Keratinocyte (primary cell): ENCODE measurements at regions not wholly inside any gene's neighbourhood (a gene's known extent, or its start where the extent isn't known, plus 50 kb on each side); places are given as distances from the start of the nearest gene placed in this dataset.

ENCODE experiments used
- DNase-seq: peaks from one replicate; pipeline ENCODE4 v3.0.0-alpha.2; 2011; ENCODE audit warnings: low read depth, missing footprints, low spot score
- FAIRE-seq: peaks from 2 replicates; lab custom pipeline; 2011; peaks lifted over from hg19 to GRCh38; lab: Jason Lieb, UNC
- H2AFZ ChIP-seq: 2 replicates; pipeline ENCODE4 v1.6.0; 2012; ENCODE audit warnings: low read length, control low read depth, inconsistent platforms; ENCODE audit not compliant: control insufficient read depth
- H3K27ac ChIP-seq: 2 replicates; pipeline ENCODE4 v1.5.1; 2011; ENCODE audit warnings: low read length; ENCODE audit not compliant: control insufficient read depth, insufficient read depth
- H3K27me3 ChIP-seq: 3 replicates; pipeline ENCODE4 v1.6.0; 2011; ENCODE audit warnings: low read length; ENCODE audit not compliant: control insufficient read depth, insufficient read depth; ENCODE audit errors: extremely low read depth
- H3K36me3 ChIP-seq, 2 experiments: 2 replicates in 1 of 2; 3 replicates in 1 of 2; pipeline ENCODE4 v1.5.1; 2011; ENCODE audit warnings: low read length in 2 of 2, mild to moderate bottlenecking in 1 of 2; ENCODE audit not compliant: control insufficient read depth in 2 of 2, insufficient read depth in 2 of 2; ENCODE audit errors: extremely low read depth in 1 of 2
- H3K4me1 ChIP-seq: 3 replicates; pipeline ENCODE4 v1.5.1; 2011; ENCODE audit warnings: low read length; ENCODE audit not compliant: control insufficient read depth, insufficient read depth; ENCODE audit errors: extremely low read depth
- H3K4me2 ChIP-seq: 3 replicates; pipeline ENCODE4 v1.6.0; 2011; ENCODE audit warnings: low read depth, low read length; ENCODE audit not compliant: control insufficient read depth, insufficient read depth; ENCODE audit errors: extremely low read depth
- H3K4me3 ChIP-seq, 3 experiments: fragments of 200-600 bp in 1 of 3; sonication (generic) in 1 of 3; 2 replicates in 2 of 3; 3 replicates in 1 of 3; pipeline ENCODE4 v1.5.1; 2011 to 2016; ENCODE audit warnings: low read length in 3 of 3, mild to moderate bottlenecking in 3 of 3, control low read depth in 2 of 3, inconsistent platforms in 1 of 3, low read depth in 1 of 3, mixed read lengths in 1 of 3, mixed run types in 1 of 3, moderate library complexity in 1 of 3; ENCODE audit not compliant: control insufficient read depth in 2 of 3, insufficient read depth in 2 of 3; ENCODE audit errors: extremely low read depth in 1 of 3
- H3K79me2 ChIP-seq: 2 replicates; pipeline ENCODE4 v1.6.0; 2012; ENCODE audit warnings: low read length; ENCODE audit not compliant: control insufficient read depth, insufficient read depth
- H3K9ac ChIP-seq: 3 replicates; pipeline ENCODE4 v1.6.0; 2011; ENCODE audit warnings: low read length; ENCODE audit not compliant: control insufficient read depth, insufficient read depth; ENCODE audit errors: extremely low read depth
- H3K9me1 ChIP-seq: 3 replicates; pipeline ENCODE4 v1.6.0; 2011; ENCODE audit warnings: low read length; ENCODE audit not compliant: control insufficient read depth, insufficient read depth; ENCODE audit errors: extremely low read depth
- H3K9me3 ChIP-seq: 2 replicates; pipeline ENCODE4 v1.5.1; 2012; ENCODE audit warnings: low read depth, low read length; ENCODE audit not compliant: control insufficient read depth
- H4K20me1 ChIP-seq: 3 replicates; pipeline ENCODE4 v1.6.0; 2011; ENCODE audit warnings: low read length; ENCODE audit not compliant: control insufficient read depth, insufficient read depth; ENCODE audit errors: extremely low read depth
- CTCF ChIP-seq, 3 experiments: IDR thresholded peaks in 1 of 3; conservative IDR thresholded peaks in 1 of 3; optimal IDR thresholded peaks in 1 of 3; 2 replicates in 2 of 3; 3 replicates in 1 of 3; pipeline versions ENCODE3 to v1.5.1; 2011; ENCODE audit warnings: low read length in 3 of 3, mild to moderate bottlenecking in 3 of 3, moderate library complexity in 2 of 3, control low read depth in 1 of 3, inconsistent platforms in 1 of 3; ENCODE audit not compliant: insufficient read depth in 2 of 3; ENCODE audit errors: extremely low read depth in 1 of 3
- EZH2 ChIP-seq: IDR thresholded peaks from one replicate; pipeline ENCODE4 v1.6.1; 2012; ENCODE audit warnings: inconsistent platforms, mild to moderate bottlenecking, low read length, moderate library complexity
- dilution Hi-C: fragments of 300-500 bp; cut with MboI; formaldehyde crosslinking; loops from one replicate; pipeline ENCODE4 v1.7.0; 2020; ENCODE audit warnings: low sequenced_read_pairs; ENCODE audit not compliant: extremely low pct_ligation_motif_present

- no peak overlapping the region for H2AFZ ChIP-seq
- H3K36me3 ChIP-seq: no peaks in the 10 kb centered on the region
- DNase-seq (no peak), FAIRE-seq (no peak)
- no peak overlapping the region for H3K27ac ChIP-seq
- H3K79me2 ChIP-seq: no peaks in the 10 kb centered on the region
- H3K4me1 ChIP-seq: no peaks in the 10 kb centered on the region
- no peak overlapping the region for H3K4me3 ChIP-seq
- dilution Hi-C loops: no loop called here
- H3K27me3 ChIP-seq: no peaks in the 10 kb centered on the region
- H4K20me1 ChIP-seq: no peaks in the 10 kb centered on the region
- no peaks in the 10 kb centered on the region for H3K9me3 ChIP-seq
- H3K9ac ChIP-seq: no peak overlapping the region
- no peak overlapping the region for H3K4me2 ChIP-seq
- no peak for TF ChIP-seq EZH2
- no peak for TF ChIP-seq CTCF (optimal IDR thresholded peaks at IDR 0.05 in 1 of 3, IDR thresholded peaks at IDR 0.05 in 1 of 3, conservative IDR thresholded peaks at IDR 0.05 in 1 of 3; ENCODE audit: extremely low read depth in 1 of 3, insufficient read depth in 2 of 3, low read length in 3 of 3)
- H3K9me1 ChIP-seq: no peaks in the 10 kb centered on the region
Observed at GRCh38 chr2:122209377-122209776, 453.9 kb downstream of the TSN start.

GRCh38 chr2:122210065-122210464 is 454.6 kb downstream of the TSN start:
- no peak overlapping the region for H3K27ac ChIP-seq
- dilution Hi-C loops: no loop called here
- no peaks in the 10 kb centered on the region for H3K79me2 ChIP-seq
- H3K4me3 ChIP-seq: no peak overlapping the region
- no peak for DNase-seq
- TF ChIP-seq CTCF (optimal IDR thresholded peaks at IDR 0.05 in 1 of 3, IDR thresholded peaks at IDR 0.05 in 1 of 3, conservative IDR thresholded peaks at IDR 0.05 in 1 of 3; ENCODE audit: extremely low read depth in 1 of 3, insufficient read depth in 2 of 3, low read length in 3 of 3) (no peak), EZH2 (no peak)
- no peaks in the 10 kb centered on the region for H3K36me3 ChIP-seq
- H3K4me1 ChIP-seq: no peaks in the 10 kb centered on the region
- FAIRE-seq: no peak
- H3K9me1 ChIP-seq: no peaks in the 10 kb centered on the region
- no peaks in the 10 kb centered on the region for H4K20me1 ChIP-seq
- H3K9me3 ChIP-seq: no peaks in the 10 kb centered on the region
- H3K27me3 ChIP-seq: no peaks in the 10 kb centered on the region
- no peak overlapping the region for H2AFZ ChIP-seq
- H3K9ac ChIP-seq: no peak overlapping the region
- no peak overlapping the region for H3K4me2 ChIP-seq
